B cell (primary cell): ENCODE measurements at regions not wholly inside any gene's neighbourhood (a gene's known extent, or its start where the extent isn't known, plus 50 kb on each side); places are given as distances from the start of the nearest gene placed in this dataset.
"Not testable (repeated sequence)": the region's sequence is repeated elsewhere in the genome, so short reads cannot be mapped to it uniquely, and the experiment has no call there.

Experiments used
- ATAC-seq: fragments of 200-7000 bp; cut with Tn5 transposase; one replicate; pipeline ENCODE4 v1.10.0; 2021; ENCODE audit warnings: low read depth, mild to moderate bottlenecking, moderate number of reproducible peaks, moderate library complexity
- CTCF ChIA-PET: fragments of 350-600 bp; sonication (Branson Sonifier 250); formaldehyde crosslinking; loops from one replicate; lab custom pipeline; 2021; ENCODE audit warnings: antibody characterized with exemption, inconsistent platforms; lab: Charles Lee
- POLR2A ChIA-PET: fragments of 350-600 bp; sonication (Branson Sonifier 250); formaldehyde crosslinking; loops from one replicate; lab custom pipeline; 2021; ENCODE audit warnings: antibody characterized with exemption; lab: Charles Lee
- DNase-seq: peaks from one replicate; pipeline ENCODE4 v3.0.0; 2013
- H2AFZ ChIP-seq: 2 replicates; pipeline ENCODE4 v1.6.1; 2012; ENCODE audit warnings: mild to moderate bottlenecking, low read depth, low read length; ENCODE audit not compliant: insufficient read depth, poor library complexity, severe bottlenecking
- H3K27ac ChIP-seq, 2 donors: 1 replicate in 1 of 2; 2 replicates in 1 of 2; pipeline ENCODE4 v1.5.1; 2012 to 2013; ENCODE audit warnings: low read length in 2 of 2, mild to moderate bottlenecking in 2 of 2, moderate library complexity in 1 of 2
- H3K27me3 ChIP-seq, 4 experiments: fragments of 200-600 bp in 1 of 4; sonication (generic) in 1 of 4; replicated peaks in 1 of 4; 1 replicate in 2 of 4; 2 replicates in 2 of 4; pipeline versions ENCODE4 v1.6.1 to v1.7.0; 2013 to 2016; ENCODE audit warnings: low read length in 3 of 4, mild to moderate bottlenecking in 2 of 4, mixed read lengths in 1 of 4, moderate library complexity in 1 of 4; ENCODE audit not compliant: insufficient read depth in 4 of 4, control insufficient read depth in 3 of 4; ENCODE audit errors: control extremely low read depth in 1 of 4
- H3K36me3 ChIP-seq, 2 experiments: replicated peaks in 1 of 2; 1 replicate in 1 of 2; 2 replicates in 1 of 2; pipeline versions ENCODE4 v1.6.1 to v1.7.1; 2013; ENCODE audit warnings: low read length in 1 of 2; ENCODE audit not compliant: insufficient read depth in 2 of 2, control insufficient read depth in 1 of 2; ENCODE audit errors: control extremely low read depth in 1 of 2, extremely low read depth in 1 of 2
- H3K4me1 ChIP-seq, 2 donors: fragments of 200-600 bp in 1 of 2; sonication (generic) in 1 of 2; 1 replicate in 1 of 2; 2 replicates in 1 of 2; pipeline versions ENCODE4 v1.5.1 to v1.6.1; 2013 to 2017; ENCODE audit warnings: low read length in 2 of 2; ENCODE audit not compliant: control insufficient read depth in 2 of 2, insufficient read depth in 2 of 2
- H3K4me2 ChIP-seq: replicated peaks from 2 replicates; pipeline ENCODE3; 2012; ENCODE audit warnings: mild to moderate bottlenecking, low read depth, low read length; ENCODE audit not compliant: poor library complexity, severe bottlenecking
- H3K4me3 ChIP-seq, 5 experiments: fragments of 200-600 bp in 1 of 5; sonication (generic) in 1 of 5; 1 replicate in 3 of 5; 2 replicates in 2 of 5; pipeline versions ENCODE4 v1.5.1 to v1.7.0; 2011 to 2016; ENCODE audit warnings: low read length in 4 of 5, mild to moderate bottlenecking in 4 of 5, low read depth in 2 of 5, control low read depth in 1 of 5, moderate library complexity in 1 of 5; ENCODE audit not compliant: insufficient read depth in 1 of 5; ENCODE audit errors: control extremely low read depth in 1 of 5, extremely low read depth in 1 of 5
- H3K79me2 ChIP-seq: fragments of 200-600 bp; sonication (generic); one replicate; pipeline ENCODE4 v1.6.0; 2016; ENCODE audit warnings: low read length; ENCODE audit not compliant: control insufficient read depth, insufficient read depth
- H3K9ac ChIP-seq: fragments of 200-600 bp; sonication (generic); 2 replicates; pipeline ENCODE4 v1.6.1; 2017; ENCODE audit warnings: mild to moderate bottlenecking, low read length, moderate library complexity
- H3K9me3 ChIP-seq, 3 donors: one replicate each; pipeline versions ENCODE4 v1.6.1 to v1.7.1; 2013; ENCODE audit warnings: low read length in 2 of 3; ENCODE audit not compliant: control insufficient read depth in 2 of 3, insufficient read depth in 1 of 3; ENCODE audit errors: control extremely low read depth in 1 of 3
- H4K20me1 ChIP-seq: 2 replicates; pipeline ENCODE4 v1.6.0; 2012; ENCODE audit warnings: mild to moderate bottlenecking, low read length; ENCODE audit not compliant: insufficient read depth, control insufficient read depth, poor library complexity, severe bottlenecking
- H3K27ac Mint-ChIP-seq: one replicate; pipeline ENCODE4 v1.8.0; 2021; ENCODE audit warnings: mixed read lengths
- H3K27me3 Mint-ChIP-seq: one replicate; pipeline ENCODE4 v1.8.0; 2021; ENCODE audit warnings: mixed read lengths
- H3K4me1 Mint-ChIP-seq: one replicate; pipeline ENCODE4 v1.8.0; 2021; ENCODE audit warnings: mixed read lengths
- H3K4me3 Mint-ChIP-seq: one replicate; pipeline ENCODE4 v1.8.0; 2021; ENCODE audit warnings: mixed read lengths
- H3K9me3 Mint-ChIP-seq: one replicate; pipeline ENCODE4 v1.8.0; 2022; ENCODE audit warnings: mixed read lengths; ENCODE audit not compliant: insufficient read depth
- CTCF ChIP-seq: fragments of 200-600 bp; IDR thresholded peaks from one replicate; pipeline ENCODE4 v1.8.0; 2022; ENCODE audit warnings: antibody characterized with exemption, mild to moderate bottlenecking
- EZH2 ChIP-seq: IDR thresholded peaks from 2 replicates; pipeline ENCODE4 v1.6.1; 2012; ENCODE audit warnings: borderline replicate concordance, low read depth, mild to moderate bottlenecking, moderate library complexity, low read length; ENCODE audit not compliant: insufficient read depth, poor library complexity, severe bottlenecking
- WGBS: methylation state at CpG from one replicate; pipeline ENCODE4 v1.1.5; 2013; ENCODE audit warnings: missing lambda C conversion rate; ENCODE audit not compliant: insufficient coverage; 5-methylcytosine and 5-hydroxymethylcytosine counted together
- intact Hi-C: fragments of 100-400 bp; cut with micrococcal nuclease; formaldehyde crosslinking; loops from one replicate; pipeline ENCODE4 v1.10.0; 2022

GRCh38 chr12:9404469-9405260 is 196.5 kb upstream of the PZP start:
- Mint-ChIP-seq H3K4me1 (no peaks in the 10 kb centered on the region), H3K27me3 (no peaks in the 10 kb centered on the region), H3K9me3 (no peaks in the 10 kb centered on the region), H3K4me3 (no peak overlapping the region), H3K27ac (no peak overlapping the region)
- ChIA-PET CTCF (no interaction called here), POLR2A (no interaction called here)
- Histone ChIP-seq H3K4me3 (no peak overlapping the region), H3K9ac (no peak overlapping the region), H3K9me3 (peaks cover 0 to 11% (median 0%) of the 10 kb centered on the region in 3 donors), H4K20me1 (no peaks in the 10 kb centered on the region), H2AFZ (no peak overlapping the region), H3K4me1 (peaks cover 0 to 5% of the 10 kb centered on the region in 2 donors), H3K27ac (no peak overlapping the region), H3K79me2 (no peaks in the 10 kb centered on the region), H3K36me3 (no peaks in the 10 kb centered on the region), H3K27me3 (no peaks in the 10 kb centered on the region), H3K4me2 (no peak overlapping the region)
- intact Hi-C loops, result no loop called here
- TF ChIP-seq CTCF (no peak), EZH2 (no peak)
- 92% methylated on average over 3 of the region's 39 CpGs for WGBS
- DNase-seq (no peak), ATAC-seq (no peak)

- no peaks in the 10 kb centered on the region for H3K79me2 ChIP-seq
- intact Hi-C loops, result no loop called here
- TF ChIP-seq CTCF (no peak), EZH2 (no peak)
- H3K27ac ChIP-seq, result no peak overlapping the region
- ChIA-PET CTCF (no interaction called here), POLR2A (no interaction called here)
- no peak overlapping the region for H3K9ac ChIP-seq
- Mint-ChIP-seq H3K4me3 (no peak overlapping the region), H3K27ac (no peak overlapping the region), H3K27me3 (no peaks in the 10 kb centered on the region), H3K9me3 (no peaks in the 10 kb centered on the region), H3K4me1 (no peaks in the 10 kb centered on the region)
- 80% methylated on average over 6 of the region's 20 CpGs for WGBS
- no peaks in the 10 kb centered on the region for H3K36me3 ChIP-seq
- no peak overlapping the region for H3K4me3 ChIP-seq
- DNase-seq (no peak), ATAC-seq (no peak)
- no peak overlapping the region for H3K4me2 ChIP-seq
- no peaks in the 10 kb centered on the region for H4K20me1 ChIP-seq
- no peaks in the 10 kb centered on the region for H3K27me3 ChIP-seq
- H3K9me3 ChIP-seq, result peaks cover 0 to 11% (median 0%) of the 10 kb centered on the region in 3 donors
- H3K4me1 ChIP-seq, result peaks cover 0 to 5% of the 10 kb centered on the region in 2 donors
- no peak overlapping the region for H2AFZ ChIP-seq
Measured at GRCh38 chr12:9404031-9404430, 195.8 kb upstream of the PZP start.

- H3K27me3 ChIP-seq, H3K27ac Mint-ChIP-seq, DNase-seq, H3K4me1 Mint-ChIP-seq, POLR2A ChIA-PET, H3K4me3 ChIP-seq, H3K36me3 ChIP-seq, ATAC-seq, H3K4me1 ChIP-seq, H3K9ac ChIP-seq, H3K79me2 ChIP-seq, H4K20me1 ChIP-seq, H3K9me3 Mint-ChIP-seq, H3K4me2 ChIP-seq, CTCF ChIA-PET, H3K27me3 Mint-ChIP-seq, H3K4me3 Mint-ChIP-seq, intact Hi-C loops, H3K27ac ChIP-seq, H2AFZ ChIP-seq: not testable (repeated sequence)
- peaks cover 0 to 11% (median 0%) of the 10 kb centered on the region in 3 donors for H3K9me3 ChIP-seq
- WGBS, result 100% methylated on average over 1 of the region's 29 CpGs
Measured at GRCh38 chr12:9402432-9403040, 194.3 kb upstream of the PZP start.
